A172 (cell line): ENCODE measurements at regions not wholly inside any gene's neighbourhood (a gene's known extent, or its start where the extent isn't known, plus 50 kb on each side); places are given as distances from the start of the nearest gene placed in this dataset.
"Not testable (repeated sequence)": the region's sequence is repeated elsewhere in the genome, so short reads cannot be mapped to it uniquely, and the experiment has no call there.

Experiments
- DNase-seq: peaks from one replicate; pipeline ENCODE4 v3.0.0-alpha.2; 2015; ENCODE audit warnings: low spot score

- no peak for DNase-seq
Observed at GRCh38 chr13:87536899-87537298, 134.3 kb upstream of the SLITRK5 start.

- DNase-seq, result no peak
Observed at GRCh38 chr13:87537951-87538350, 133.2 kb upstream of the SLITRK5 start.

DNA sequence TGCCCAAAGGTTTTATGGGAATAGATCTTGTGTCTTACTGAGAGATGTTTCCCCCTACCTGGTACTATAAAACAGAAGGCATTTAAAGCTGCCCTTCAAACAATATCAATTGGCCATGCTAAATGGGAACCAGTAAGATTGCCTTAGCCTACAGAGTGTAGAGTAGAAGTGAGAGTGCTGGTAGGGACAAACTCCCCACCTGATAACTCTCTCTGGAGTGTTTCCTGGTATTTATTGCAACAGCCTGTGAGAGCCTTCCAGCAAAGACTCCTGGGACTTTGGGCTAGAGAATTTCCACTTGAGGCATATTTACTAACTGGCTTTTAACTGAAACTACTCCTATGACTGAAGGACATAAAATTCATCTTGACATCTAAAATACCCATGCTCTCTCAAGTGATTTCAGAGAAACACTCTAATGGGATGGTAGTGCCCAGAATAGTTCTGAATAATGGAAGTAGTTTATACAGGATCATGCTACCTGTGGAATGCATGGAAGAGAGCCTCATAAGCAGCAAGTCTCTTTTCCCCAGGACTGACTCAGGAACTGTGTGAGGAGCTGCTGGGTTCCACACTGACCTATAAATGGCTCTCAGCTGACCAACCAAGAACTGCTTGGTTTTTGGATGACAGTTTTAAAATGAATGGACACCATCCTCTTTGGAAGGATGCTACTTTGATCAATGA is 132.7 kb upstream of the SLITRK5 start:
- DNase-seq, result no peak

DNA sequence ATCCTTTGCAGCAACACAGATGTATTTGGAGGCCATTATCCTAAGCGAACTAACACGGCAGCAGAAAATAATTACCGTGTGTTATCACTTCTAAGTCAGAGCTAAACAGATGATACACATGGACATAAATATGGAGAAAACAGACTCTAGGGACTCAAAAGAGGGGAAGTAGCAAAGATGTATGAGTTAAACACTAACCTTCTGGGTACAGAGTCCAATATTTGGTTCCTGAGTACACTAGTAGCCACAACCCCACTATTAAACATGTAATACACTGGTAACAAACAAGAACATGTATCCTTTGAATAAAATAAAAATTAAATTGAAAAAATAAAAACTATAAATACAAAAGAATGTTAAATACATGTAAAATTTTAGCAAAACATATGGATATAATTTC is 118.0 kb upstream of the SLITRK5 start:
- no peak for DNase-seq

DNA sequence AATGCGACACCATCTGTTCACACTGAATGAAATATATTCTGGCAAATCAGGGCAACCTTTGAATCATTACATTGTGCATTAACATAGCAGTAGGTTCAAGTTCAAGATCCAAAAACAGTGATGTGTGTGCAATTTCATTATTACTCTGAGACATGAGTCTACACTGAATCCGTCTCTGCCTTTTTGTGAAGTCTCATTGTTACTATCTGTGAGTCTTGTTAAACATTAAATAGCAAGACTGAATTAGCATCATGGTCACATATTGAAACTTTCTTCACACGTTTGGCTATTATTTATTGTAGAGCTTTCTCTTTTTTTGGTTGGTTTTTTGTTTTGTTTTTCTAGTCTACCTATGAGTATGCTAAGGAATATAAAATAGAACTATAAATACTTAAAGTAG is 117.1 kb upstream of the SLITRK5 start:
- DNase-seq, result no peak

GRCh38 chr13:87557788-87558187 is 113.4 kb upstream of the SLITRK5 start:
- no peak for DNase-seq

GRCh38 chr13:87561580-87561979 is 109.6 kb upstream of the SLITRK5 start:
- DNase-seq, result not testable (repeated sequence)

DNA sequence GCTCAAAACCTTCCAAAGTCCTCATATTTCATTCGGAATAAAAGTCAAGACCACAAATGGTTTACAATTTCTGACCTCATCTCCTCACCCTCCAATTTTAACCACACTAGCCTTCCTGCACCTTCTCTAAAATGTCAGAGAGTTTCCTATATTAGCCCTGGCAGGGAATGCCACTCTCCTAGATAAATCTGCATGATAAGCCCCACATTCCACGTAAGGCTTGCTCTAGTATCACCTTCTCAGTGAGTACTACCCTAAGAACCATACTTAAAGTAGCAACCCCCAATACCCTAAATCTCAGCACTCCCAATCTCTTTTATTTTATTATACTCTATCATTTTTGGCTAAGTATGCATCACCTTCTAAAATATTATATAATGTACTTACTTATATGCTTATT is 100.5 kb upstream of the SLITRK5 start:
- no peak for DNase-seq

DNA sequence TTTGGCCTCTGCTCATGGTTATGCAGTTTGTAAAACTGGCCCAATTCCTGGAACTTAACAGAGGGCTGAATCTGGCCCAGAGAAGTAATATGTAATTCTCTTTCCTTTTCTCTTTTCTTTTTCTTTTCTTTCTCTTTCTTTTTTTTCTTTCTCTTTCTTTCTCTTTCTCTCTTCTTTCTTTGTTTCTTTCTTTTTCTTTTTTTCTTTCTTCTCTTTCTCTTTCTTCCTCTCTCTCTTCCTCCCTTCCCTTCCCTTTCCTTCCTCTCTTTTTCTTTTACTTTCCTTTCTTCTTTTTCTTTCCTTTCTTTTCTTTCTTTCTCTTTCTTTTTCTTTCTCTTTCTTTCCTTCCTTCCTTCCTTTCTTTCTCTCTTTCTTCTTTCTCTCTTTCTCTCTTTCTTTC is 88.8 kb upstream of the SLITRK5 start:
- DNase-seq, result no peak

GRCh38 chr13:87590518-87590917 is 80.7 kb upstream of the SLITRK5 start:
- DNase-seq, result no peak

DNA sequence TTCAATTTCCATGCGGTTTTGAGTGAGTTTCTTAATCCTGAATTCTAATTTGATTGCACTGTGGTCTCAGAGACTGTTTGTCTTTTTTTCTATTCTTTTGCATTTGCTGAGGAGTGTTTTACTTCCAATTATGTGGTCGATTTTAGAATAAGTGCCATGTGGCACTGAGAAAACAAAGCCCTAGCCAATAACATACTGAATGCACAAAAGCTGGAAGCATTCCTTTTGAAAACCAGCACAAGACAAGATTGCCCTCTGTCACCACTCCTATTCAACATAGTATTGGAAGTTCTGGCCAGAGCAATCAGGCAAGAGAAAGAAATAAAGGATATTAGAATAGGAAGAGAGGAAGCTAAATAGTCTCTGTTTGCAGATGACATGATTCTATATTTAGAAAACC is 66.7 kb upstream of the SLITRK5 start:
- DNase-seq, result not testable (repeated sequence)

GRCh38 chr13:87607266-87607665 is 63.9 kb upstream of the SLITRK5 start:
- no peak for DNase-seq

DNA sequence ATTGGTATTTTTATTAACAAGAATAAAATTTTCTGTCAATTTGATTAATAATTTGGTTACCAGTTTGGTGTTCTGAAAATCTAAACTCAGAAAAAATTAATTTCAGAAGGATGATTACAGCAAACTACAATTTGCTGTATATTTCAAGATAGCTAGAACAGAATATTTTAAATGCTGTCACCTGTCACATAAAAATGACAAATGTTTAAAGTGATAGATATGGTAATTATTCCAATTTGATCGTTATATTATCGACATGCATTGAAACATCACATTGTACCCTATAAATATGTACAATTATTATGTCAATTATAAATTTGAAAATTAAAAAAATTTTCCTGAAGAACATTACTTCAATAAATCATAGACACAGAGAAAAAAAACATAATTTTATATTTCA is 56.9 kb upstream of the SLITRK5 start:
- DNase-seq, result no peak
